IMR-90 (cell line): ENCODE measurements at regions not wholly inside any gene's neighbourhood (a gene's known extent, or its start where the extent isn't known, plus 50 kb on each side); places are given as distances from the start of the nearest gene placed in this dataset.

Experiments used
- ATAC-seq: fragments of 200-7000 bp; cut with Tn5 transposase; 2 replicates; pipeline ENCODE4 v1.9.1; 2020; ENCODE audit warnings: low read depth, mild to moderate bottlenecking, moderate library complexity
- BruUV-seq: library from RNA; stranded (reverse); fragments of 400-500 nt; replicated peaks from 2 replicates; lab custom pipeline; 2021; lab: Mats Ljungman, UMichigan
- CTCF ChIA-PET: fragments of 300-600 bp; formaldehyde crosslinking; extraction: SDS; loops from one replicate; lab custom pipeline; 2021; ENCODE audit warnings: antibody characterized with exemption; lab: Yijun Ruan, JAX
- POLR2A ChIA-PET: fragments of 300-600 bp; sonication (Branson Sonifier 250); formaldehyde crosslinking; loops from one replicate; lab custom pipeline; 2022; ENCODE audit warnings: antibody characterized with exemption; ENCODE audit not compliant: unreplicated experiment; lab: Charles Lee
- DNase-seq: peaks from one replicate; pipeline ENCODE4 v3.0.0; 2013
- H2AFZ ChIP-seq: replicated peaks from 2 replicates; pipeline ENCODE3; 2013; ENCODE audit warnings: low read length, mild to moderate bottlenecking; ENCODE audit not compliant: poor library complexity
- H2AK5ac ChIP-seq: 2 replicates; pipeline ENCODE4 v1.6.1; 2013; ENCODE audit warnings: low read depth, low read length, inconsistent platforms
- H2AK9ac ChIP-seq: replicated peaks from 2 replicates; pipeline ENCODE3; 2013; ENCODE audit warnings: mild to moderate bottlenecking, low read depth, low read length, moderate library complexity; ENCODE audit not compliant: poor library complexity
- H2BK120ac ChIP-seq: 2 replicates; pipeline ENCODE4 v1.6.1; 2013; ENCODE audit warnings: low read depth, low read length, inconsistent platforms
- H2BK15ac ChIP-seq: 3 replicates; pipeline ENCODE4 v1.6.1; 2013; ENCODE audit warnings: low read depth, low read length, inconsistent platforms
- H2BK20ac ChIP-seq: 2 replicates; pipeline ENCODE4 v1.6.1; 2013; ENCODE audit warnings: low read depth, mild to moderate bottlenecking, inconsistent platforms, low read length, moderate library complexity
- H2BK5ac ChIP-seq: 2 replicates; pipeline ENCODE4 v1.6.1; 2013; ENCODE audit warnings: mild to moderate bottlenecking, low read depth, low read length, inconsistent platforms; ENCODE audit not compliant: poor library complexity, severe bottlenecking
- H3K14ac ChIP-seq: replicated peaks from 2 replicates; pipeline ENCODE4 v1.6.1; 2013; ENCODE audit warnings: low read depth, low read length, inconsistent platforms
- H3K18ac ChIP-seq: 2 replicates; pipeline ENCODE4 v1.6.1; 2013; ENCODE audit warnings: low read depth, low read length, control low read depth
- H3K23ac ChIP-seq: 2 replicates; pipeline ENCODE4 v1.6.1; 2013; ENCODE audit warnings: low read depth, low read length, inconsistent platforms
- H3K27ac ChIP-seq: 2 replicates; pipeline ENCODE4 v1.5.1; 2013; ENCODE audit warnings: mild to moderate bottlenecking, control low read depth, low read length; ENCODE audit not compliant: insufficient read depth
- H3K27me3 ChIP-seq: 2 replicates; pipeline ENCODE4 v1.6.1; 2013; ENCODE audit warnings: low read length; ENCODE audit not compliant: control insufficient read depth, insufficient read depth
- H3K36me3 ChIP-seq: 2 replicates; pipeline ENCODE4 v1.6.1; 2013; ENCODE audit warnings: low read length, mixed read lengths; ENCODE audit not compliant: control insufficient read depth, insufficient read depth
- H3K4ac ChIP-seq: 2 replicates; pipeline ENCODE4 v1.6.1; 2013; ENCODE audit warnings: low read depth, low read length, inconsistent platforms
- H3K4me1 ChIP-seq: 2 replicates; pipeline ENCODE4 v1.6.1; 2013; ENCODE audit warnings: low read length, mixed read lengths; ENCODE audit not compliant: control insufficient read depth, insufficient read depth
- H3K4me2 ChIP-seq: 2 replicates; pipeline ENCODE4 v1.6.1; 2013; ENCODE audit warnings: low read depth, mild to moderate bottlenecking, control low read depth, low read length, moderate library complexity
- H3K4me3 ChIP-seq: 2 replicates; pipeline ENCODE4 v1.5.1; 2013; ENCODE audit warnings: low read depth, mild to moderate bottlenecking, control low read depth, low read length, moderate library complexity; ENCODE audit not compliant: insufficient read depth
- H3K56ac ChIP-seq: 2 replicates; pipeline ENCODE4 v1.6.1; 2013; ENCODE audit warnings: low read length, inconsistent platforms; ENCODE audit not compliant: insufficient read depth; ENCODE audit errors: extremely low read depth
- H3K79me1 ChIP-seq, 2 experiments: 2 replicates each; pipeline ENCODE4 v1.6.1; 2013; ENCODE audit warnings: low read length in 2 of 2, inconsistent platforms in 1 of 2, low read depth in 1 of 2
- H3K9ac ChIP-seq: 2 replicates; pipeline ENCODE4 v1.6.1; 2013; ENCODE audit warnings: low read depth, low read length, control low read depth
- H3K9me1 ChIP-seq: 2 replicates; pipeline ENCODE4 v1.6.1; 2013; ENCODE audit warnings: low read length, inconsistent platforms; ENCODE audit not compliant: insufficient read depth
- H3K9me3 ChIP-seq: 2 replicates; pipeline ENCODE4 v1.6.1; 2013; ENCODE audit warnings: low read length; ENCODE audit not compliant: control insufficient read depth, insufficient read depth
- H4K20me1 ChIP-seq: 2 replicates; pipeline ENCODE4 v1.6.1; 2013; ENCODE audit warnings: low read length, inconsistent platforms; ENCODE audit not compliant: insufficient read depth
- H4K5ac ChIP-seq: 2 replicates; pipeline ENCODE4 v1.6.1; 2013; ENCODE audit warnings: mild to moderate bottlenecking, low read depth, low read length, control low read depth
- H4K8ac ChIP-seq, 2 experiments: 2 replicates each; pipeline ENCODE4 v1.6.1; 2013; ENCODE audit warnings: low read depth in 2 of 2, low read length in 2 of 2, control low read depth in 1 of 2, inconsistent platforms in 1 of 2
- H4K91ac ChIP-seq: 2 replicates; pipeline ENCODE4 v1.6.1; 2013; ENCODE audit warnings: low read depth, low read length, inconsistent platforms; ENCODE audit not compliant: insufficient read depth
- POLR2A ChIP-seq: IDR thresholded peaks from 2 replicates; pipeline ENCODE4 v1.6.1; 2012; ENCODE audit warnings: mild to moderate bottlenecking, low read depth, low read length
- WGBS, 2 experiments: methylation state at CpG; one replicate each; pipeline versions ENCODE4 v1.1.5 to v1.1.7; 2013; ENCODE audit warnings: missing lambda C conversion rate in 2 of 2; ENCODE audit not compliant: insufficient read length in 1 of 2; ENCODE audit errors: extremely low coverage in 2 of 2; 5-methylcytosine and 5-hydroxymethylcytosine counted together
- dilution Hi-C: fragments of 300-500 bp; cut with HindIII; formaldehyde crosslinking; loops from one replicate; pipeline ENCODE4 v1.14.3; 2018; ENCODE audit warnings: low sequenced_read_pairs; ENCODE audit not compliant: unreplicated experiment
- in situ Hi-C: fragments of 300-500 bp; cut with MboI; formaldehyde crosslinking; loops from 3 replicates; pipeline ENCODE4 v1.14.3; 2019; ENCODE audit warnings: low sequenced_read_pairs, inconsistent platforms, mixed read lengths
- intact Hi-C: fragments of 100-400 bp; cut with micrococcal nuclease; formaldehyde crosslinking; loops from 2 replicates; pipeline ENCODE4 v1.10.0; 2022

GRCh38 chr5:33080287-33080686 is 360.5 kb upstream of the TARS1 start:
- Histone ChIP-seq H2BK15ac (no peak overlapping the region), H2BK120ac (no peak overlapping the region), H3K18ac (peak overlapping the region; percentile 100), H2AK9ac (no peak overlapping the region), H3K36me3 (no peaks in the 10 kb centered on the region), H3K4me1 (peaks cover 4% of the 10 kb centered on the region), H4K91ac (no peak overlapping the region), H3K27me3 (no peaks in the 10 kb centered on the region), H3K56ac (no peak overlapping the region), H2AFZ (no peak overlapping the region), H3K14ac (no peak overlapping the region), H4K8ac (no peak overlapping the region), H3K23ac (no peak overlapping the region), H4K20me1 (no peaks in the 10 kb centered on the region), H2AK5ac (no peak overlapping the region), H3K4me3 (no peak overlapping the region), H3K4ac (no peak overlapping the region), H3K9me3 (no peaks in the 10 kb centered on the region; the same call in 1 of the 2 replicates), H4K5ac (peak overlapping the region; percentile 99), H3K4me2 (no peak overlapping the region), H3K9me1 (no peaks in the 10 kb centered on the region), H2BK5ac (no peak overlapping the region), H2BK20ac (no peak overlapping the region), H3K27ac (peak overlapping the region; percentile 93; the same call in 1 of the 2 replicates), H3K9ac (no peak overlapping the region), H3K79me1 (no peaks in the 10 kb centered on the region)
- TF ChIP-seq POLR2A: no peak
- ChIA-PET POLR2A (interaction anchor here (0.6 kb wide), 1 partner anchor 12 kb away, joined by 21 read pairs; no protein-coding TSS in a partner anchor), CTCF (no interaction called here)
- BruUV-seq: no TSS peak
- intact Hi-C loops: no loop called here
- DNase-seq: no peak
- in situ Hi-C loops: no loop called here
- ATAC-seq: no peak
- dilution Hi-C loops: no loop called here
- no CpG with 5 or more reads among the region's 4 CpGs for WGBS, 2 experiments
